HG03280 (cell line): ENCODE measurements at regions not wholly inside any gene's neighbourhood (a gene's known extent, or its start where the extent isn't known, plus 50 kb on each side); places are given as distances from the start of the nearest gene placed in this dataset.
"Not testable (repeated sequence)": the region's sequence is repeated elsewhere in the genome, so short reads cannot be mapped to it uniquely, and the experiment has no call there.

Experiments
- ATAC-seq: cut with Tn5 transposase; IDR thresholded peaks from one replicate; pipeline ENCODE4 v1.9.1; 2021; ENCODE audit warnings: mild to moderate bottlenecking, moderate library complexity; ENCODE audit not compliant: unreplicated experiment

DNA sequence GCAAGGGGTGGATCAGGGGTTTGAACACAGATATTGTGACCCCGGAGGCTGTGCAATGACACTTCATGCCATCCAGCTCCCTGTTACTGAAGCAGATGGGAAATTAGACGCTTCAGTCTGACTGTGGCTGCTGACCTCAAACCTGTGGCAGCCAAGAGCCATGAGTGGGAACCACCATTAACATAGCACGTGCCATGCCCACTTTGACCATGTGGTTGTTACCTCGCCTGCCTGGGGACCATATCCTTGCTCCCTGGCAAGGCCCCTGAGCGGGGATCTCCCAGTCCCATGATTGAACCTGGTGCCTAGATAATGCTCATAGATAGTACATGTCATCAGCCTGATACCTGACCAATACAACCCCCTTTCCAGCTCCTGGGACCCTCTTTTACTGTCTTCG, 68.9 kb downstream of the CYP26B1 start:
- ATAC-seq, result no peak

DNA sequence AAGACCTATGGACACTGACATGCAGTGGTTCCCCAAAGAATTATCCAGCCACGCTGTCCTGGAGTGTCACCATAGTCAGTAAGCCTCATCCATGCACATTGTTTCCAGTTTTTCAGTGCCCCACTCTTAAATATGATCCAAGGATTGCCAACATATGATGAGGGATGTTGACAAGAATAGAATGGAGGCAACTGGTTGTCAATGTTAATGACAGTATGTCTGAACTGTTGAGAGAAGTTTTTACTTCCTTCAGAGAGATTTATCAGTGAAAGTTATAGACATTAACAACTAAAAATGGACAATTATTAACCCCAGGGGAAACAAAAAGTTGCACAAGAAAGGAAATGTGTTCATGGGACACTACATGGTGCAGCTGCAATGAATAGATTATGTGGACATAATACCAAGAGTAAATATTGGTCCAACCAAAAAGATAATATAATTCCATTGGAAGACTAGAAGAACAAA, 69.9 kb downstream of the CYP26B1 start:
- no peak for ATAC-seq

DNA sequence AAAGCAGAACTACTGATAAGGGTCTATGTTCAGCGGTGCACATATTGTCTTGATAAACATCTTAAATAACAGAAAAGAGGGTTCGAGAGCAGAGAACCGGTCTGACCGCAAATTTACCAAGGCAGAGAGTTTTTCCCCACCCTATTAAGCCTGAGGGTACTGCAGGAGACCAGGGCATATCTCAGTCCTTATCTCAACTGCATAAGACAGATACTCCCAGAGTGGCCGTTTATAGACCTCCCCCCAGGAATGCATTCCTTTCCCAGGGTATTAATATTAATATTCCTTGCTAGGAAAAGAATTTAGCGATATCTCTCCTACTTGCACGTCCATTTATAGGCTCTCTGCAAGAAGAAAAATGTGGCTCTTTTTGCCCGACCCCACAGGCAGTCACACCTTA, 74.3 kb downstream of the CYP26B1 start:
- not testable (repeated sequence) for ATAC-seq

DNA sequence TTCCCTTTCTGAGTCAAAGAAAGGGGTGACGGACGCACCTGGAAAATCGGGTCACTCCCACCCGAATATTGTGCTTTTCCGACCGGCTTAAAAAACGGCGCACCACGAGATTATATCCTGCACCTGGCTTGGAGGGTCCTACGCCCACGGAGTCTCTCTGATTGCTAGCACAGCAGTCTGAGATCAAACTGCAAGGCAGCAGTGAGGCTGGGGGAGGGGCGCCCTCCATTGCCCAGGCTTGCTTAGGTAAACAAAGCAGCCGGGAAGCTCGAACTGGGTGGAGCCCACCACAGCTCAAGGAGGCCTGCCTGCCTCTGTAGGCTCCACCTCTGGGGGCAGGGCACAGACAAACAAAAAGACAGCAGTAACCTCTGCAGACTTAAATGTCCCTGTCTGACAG, 83.5 kb downstream of the CYP26B1 start:
- ATAC-seq, result not testable (repeated sequence)

DNA sequence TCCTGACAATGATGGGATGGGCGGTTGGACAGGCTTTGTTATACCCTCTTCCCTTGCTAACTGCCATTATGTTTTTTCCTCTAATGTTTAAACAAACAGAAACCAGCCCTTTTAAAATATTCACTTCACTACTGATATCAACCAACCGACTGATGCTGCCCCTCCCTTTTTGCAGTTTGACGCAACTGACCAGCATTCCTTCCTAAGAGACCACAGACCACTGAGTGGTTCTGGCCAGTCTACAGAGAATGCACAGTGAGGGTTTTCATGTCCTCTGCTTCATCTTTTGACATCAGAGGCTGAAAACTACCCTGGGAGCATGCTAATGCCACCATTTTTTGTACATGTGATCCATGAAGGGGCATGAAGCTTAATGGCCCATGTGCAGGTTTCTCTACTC, 85.3 kb downstream of the CYP26B1 start:
- no peak for ATAC-seq

DNA sequence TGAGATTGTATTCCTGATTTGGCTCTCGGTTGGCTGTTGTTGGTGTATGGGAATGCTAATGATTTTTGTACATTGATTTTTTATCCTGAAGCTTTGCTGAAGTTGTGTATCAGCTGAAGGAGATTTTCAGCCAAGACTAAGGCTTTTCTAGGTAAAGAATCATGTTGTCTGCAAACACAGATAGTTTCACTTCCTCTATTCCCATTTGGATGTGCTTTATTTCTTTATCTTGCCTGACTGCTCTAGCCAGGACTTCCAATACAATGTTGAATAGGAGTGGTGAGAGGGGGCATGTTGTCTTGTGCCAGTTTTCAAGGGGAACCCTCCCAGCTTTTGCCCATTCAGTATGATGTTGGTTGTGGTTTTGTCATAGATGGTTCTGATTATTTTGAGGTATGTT, 90.4 kb downstream of the CYP26B1 start:
- no peak for ATAC-seq

DNA sequence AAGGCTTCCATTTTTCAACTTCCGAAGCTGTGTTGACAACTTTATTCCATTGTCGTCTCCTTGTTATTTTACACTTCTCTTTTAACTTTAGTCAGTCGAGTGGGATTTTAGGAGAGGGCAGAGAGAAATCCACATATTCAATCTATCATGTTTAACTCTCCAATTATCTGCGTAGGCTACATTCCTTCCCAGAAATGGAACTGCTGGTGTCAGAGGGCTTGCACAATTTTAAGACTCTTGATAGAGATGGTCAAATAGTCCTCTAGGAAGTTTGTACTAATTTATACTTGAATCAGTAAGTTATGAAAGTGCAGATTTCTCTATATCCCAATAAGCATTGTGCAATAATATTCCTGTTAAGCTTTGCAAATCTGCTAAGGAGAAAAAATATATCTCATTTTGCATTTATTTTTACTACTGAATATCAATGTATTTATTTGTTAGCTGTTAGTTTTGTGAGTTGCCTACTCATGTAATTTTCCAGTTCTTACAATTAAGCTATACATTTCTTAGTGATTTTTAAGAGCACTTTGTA, 95.6 kb downstream of the CYP26B1 start:
- no peak for ATAC-seq

DNA sequence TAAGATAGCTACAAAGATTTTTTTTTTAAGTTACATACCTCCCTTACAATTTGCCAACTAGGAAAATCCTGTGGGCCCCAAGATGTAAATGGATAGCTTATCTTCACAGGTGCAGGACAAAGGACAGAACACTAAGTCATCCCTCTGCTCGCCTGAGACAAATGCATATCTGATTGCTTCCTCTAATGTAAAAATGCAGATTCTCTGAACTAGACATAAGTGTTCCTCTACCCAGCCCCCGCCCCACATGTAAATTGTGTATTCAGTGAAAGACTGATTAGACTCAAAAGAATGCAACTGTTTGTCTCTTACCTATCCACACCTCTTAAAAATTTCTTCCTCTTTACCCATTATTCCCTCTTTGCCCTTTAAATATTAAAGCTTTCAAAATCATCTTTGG, 96.5 kb downstream of the CYP26B1 start:
- ATAC-seq, result no peak

DNA sequence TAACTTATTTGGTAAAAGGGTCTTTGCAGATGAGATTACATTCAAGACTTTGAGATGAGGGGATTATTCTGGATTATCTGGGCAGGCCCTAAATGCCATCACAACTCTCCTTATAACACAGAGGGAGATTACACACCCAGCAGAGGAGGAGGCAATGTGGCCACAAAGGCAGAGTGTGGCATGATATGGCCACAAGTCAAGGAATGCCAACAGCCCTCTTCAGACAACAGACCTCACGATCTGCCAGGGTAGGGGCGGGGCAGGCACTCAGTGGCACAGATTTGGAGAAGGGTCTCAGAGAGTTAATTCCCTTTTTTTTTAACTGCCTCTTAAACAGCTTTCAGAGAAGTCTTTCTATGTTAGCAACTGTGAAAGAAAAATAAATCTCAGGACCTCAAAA, 96.9 kb downstream of the CYP26B1 start:
- no peak for ATAC-seq

DNA sequence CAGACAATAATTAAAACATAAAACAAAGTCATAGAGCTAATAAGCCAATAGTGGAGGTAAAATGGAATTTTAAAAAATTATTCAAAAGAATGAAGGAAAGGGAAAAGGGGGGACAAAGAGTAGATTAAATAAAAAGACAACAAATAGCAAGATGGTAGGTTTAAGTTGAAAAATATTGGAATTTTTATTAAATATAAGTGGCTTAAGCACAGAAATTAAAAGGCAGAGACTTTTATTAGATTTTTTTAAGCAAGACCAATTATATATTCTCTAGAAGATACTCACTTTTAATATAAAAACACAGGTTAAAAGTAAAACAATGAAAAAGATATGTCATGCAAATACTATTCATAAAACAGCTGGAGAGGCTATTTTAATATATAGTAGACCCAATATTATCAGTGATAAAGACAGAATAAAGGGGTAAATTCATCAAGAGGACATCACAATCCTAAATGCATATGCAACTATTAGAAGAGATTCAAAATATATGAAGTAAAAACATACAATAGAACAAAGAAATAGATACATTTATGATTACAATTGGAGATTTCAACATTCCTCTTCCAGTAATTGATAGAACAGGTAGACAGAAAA, 98.7 kb downstream of the CYP26B1 start:
- no peak for ATAC-seq

DNA sequence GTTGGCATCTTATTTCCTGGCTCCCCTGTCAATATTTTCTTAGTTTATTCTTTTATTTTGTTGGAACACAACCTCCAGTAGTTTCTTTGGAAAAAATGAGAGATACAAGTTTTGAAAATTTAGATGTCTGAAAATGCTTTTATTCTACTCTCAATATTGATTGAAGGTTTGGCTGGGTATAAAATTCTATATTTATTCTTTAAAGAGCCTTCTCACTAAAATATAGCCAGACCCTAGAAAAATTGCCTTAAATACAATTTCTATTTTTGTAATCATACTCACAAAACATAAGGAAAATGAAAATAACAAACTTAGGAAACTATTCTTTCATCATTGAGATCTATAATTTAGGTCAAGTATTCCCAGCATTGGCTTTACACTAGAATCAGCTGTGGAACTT, 103.7 kb downstream of the CYP26B1 start:
- no peak for ATAC-seq

DNA sequence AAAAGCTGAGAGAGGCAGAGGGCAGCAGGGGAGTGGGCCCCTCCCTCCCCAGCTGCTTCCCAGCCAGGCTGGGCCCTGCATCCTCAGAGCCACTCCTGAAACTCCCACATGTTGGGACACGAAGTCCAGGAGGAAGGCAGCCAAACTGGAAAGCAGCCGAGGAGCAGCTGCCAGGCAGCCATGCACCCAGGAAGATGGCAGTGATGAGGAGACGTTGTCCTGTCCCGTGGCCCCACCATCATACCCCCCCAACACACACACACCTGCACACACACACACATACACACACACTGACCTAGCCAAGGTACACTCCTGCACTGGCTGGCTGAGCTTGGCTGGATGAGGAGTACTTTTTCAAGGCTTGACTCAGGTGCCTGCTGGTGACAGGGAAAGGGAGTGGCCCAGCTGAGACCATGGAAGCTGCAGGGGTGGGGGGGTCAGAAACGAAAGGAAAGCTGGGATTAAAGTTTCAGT, 106.0 kb downstream of the CYP26B1 start:
- no peak for ATAC-seq

DNA sequence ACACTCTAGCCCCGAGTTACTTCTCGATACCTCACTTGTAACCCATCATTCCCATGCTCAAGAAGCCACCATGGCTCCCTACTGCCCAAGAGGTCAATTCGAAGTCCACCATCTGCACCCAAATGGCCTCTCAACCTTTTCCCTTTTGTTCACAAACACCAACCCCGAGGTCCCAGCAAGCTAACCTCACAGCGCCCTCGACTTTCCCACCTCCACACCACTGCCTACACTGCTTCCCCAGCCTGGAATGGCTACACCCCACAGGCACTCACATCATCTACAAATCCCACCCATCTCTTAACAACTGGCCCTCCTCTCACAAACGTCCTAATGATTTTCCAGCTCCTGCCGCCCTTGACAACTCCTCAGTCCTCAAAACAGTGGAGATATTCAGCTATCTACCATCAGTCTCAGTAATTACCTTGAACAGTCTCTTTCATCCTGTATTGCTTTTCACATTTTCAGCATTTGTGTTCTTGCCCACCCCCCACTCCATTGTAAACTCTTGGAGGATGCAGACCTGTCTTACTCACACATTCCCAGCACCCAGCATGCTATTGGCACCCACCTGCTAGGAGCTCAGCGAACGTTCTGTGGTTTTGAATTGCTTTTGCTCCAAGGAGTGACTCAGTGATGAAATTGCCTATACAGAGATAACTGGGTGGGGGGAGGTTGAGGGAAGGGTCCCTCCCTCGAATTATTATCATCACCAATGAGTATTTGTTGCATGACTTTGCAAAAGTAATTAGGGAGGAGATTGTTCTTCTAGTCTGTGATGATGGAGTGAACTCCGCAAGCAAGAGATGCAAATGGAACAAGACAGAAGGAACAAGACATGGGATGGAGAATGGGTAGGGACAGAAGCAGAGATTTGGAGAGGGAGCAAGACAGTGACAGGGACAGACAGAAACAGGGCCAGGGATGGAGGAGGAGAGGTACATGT, 106.8 kb downstream of the CYP26B1 start:
- no peak for ATAC-seq

DNA sequence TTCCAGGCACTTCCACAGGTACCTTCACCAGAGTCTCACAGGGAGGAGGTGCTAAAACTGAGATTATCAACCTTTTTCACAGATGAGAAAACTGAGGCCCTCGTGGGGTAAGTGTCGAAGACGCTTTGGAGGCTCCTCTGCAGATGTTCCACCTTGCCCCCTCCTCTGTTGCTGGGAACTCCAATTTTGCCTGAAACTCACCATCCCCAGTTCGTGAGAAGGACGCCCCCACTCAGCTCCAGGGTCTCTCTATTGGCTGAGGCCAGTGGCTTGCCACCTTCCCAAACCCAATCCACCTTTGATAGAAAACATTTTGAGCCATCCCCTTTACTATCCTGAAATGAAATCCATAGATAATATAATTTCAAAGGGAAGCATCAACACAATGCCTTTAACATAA, 109.1 kb downstream of the CYP26B1 start:
- no peak for ATAC-seq

DNA sequence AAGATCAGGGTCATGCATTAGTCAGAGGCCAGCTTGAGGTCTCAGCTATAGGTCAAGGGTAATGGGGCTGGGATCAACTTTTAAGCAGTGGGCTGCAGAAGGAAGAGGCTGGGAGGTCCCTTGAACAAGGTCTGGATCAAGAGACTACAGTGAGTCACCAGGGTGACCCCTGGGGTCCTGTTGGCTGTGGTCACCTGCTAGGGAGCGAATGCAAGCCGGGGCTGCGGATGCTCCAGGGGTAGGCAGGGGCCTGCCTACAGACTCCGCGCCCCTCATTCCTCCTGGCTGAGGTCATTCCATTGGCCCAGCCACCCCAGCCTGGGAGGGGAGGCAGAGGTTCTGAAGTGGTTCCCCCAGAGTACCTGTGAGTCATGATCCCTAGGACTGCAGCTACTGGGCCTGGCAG, 110.4 kb downstream of the CYP26B1 start:
- ATAC-seq, result no peak

DNA sequence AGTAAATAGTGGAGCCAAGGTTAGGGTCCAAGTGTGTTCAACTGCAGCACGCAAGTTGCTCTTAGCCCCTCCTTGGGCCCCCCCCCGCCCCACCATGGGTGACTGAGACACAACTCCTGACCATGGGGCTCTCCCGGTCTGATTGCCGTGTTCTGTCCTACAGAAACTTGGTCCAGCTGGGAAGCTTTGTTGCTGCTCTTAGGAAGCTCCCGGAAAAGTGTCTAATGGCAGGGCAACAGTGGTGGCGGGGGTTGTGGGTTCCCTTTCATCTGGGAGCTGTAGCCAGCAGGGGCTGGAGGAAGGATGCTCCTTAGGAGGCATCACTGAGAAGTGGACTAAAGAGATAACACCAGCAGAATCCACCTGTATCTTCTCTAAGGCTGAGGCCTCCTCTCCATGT, 111.1 kb downstream of the CYP26B1 start:
- ATAC-seq, result no peak

DNA sequence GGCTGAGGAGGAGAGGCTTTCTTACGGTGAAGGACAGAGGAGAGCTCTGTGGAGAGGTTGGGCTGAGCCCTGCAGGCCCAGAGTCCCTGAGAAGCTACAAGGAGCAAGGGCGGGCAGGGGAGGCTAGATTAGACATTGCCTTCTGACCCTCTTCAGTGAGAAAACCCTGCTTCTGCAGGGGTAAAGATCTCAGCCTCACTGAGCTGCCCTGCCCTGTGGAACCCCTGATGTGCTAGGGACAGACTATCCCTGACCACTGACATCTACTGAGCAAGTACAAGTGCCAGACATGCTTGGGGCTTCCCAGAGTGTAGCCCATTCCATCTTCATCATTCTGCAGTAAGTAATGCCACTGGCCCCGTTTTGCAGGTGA, 111.5 kb downstream of the CYP26B1 start:
- no peak for ATAC-seq

DNA sequence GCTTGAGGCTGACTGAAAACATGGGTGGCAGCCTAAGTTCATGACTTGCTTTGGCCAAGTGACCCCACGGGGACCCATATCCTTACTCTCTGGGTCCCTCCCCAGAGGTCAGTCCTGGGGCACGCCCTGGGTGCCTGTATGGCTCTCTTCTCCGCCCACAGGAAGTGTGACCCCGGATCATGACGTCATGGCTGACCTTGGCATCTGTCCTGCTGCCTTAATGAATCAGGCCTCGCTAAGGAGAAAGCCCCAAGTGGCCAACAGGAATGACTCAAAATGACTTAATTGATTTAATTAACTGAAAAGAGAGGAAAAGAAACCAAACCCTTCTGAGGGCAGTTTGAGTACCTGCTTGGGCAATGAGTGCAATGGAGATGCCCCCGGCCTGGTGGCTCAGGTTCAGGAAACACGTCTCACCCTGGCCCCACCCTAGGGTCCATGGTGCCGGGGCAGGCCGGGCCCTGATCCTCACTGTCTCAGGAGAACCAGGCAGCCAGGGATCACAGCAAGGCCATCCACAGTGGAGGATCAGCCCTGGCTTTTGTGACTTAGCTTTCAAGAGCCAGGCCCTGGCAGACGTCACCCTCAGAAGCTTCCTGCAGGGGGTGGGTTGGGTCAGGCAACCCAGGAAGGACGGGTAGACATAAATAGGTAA, 112.0 kb downstream of the CYP26B1 start:
- no peak for ATAC-seq

DNA sequence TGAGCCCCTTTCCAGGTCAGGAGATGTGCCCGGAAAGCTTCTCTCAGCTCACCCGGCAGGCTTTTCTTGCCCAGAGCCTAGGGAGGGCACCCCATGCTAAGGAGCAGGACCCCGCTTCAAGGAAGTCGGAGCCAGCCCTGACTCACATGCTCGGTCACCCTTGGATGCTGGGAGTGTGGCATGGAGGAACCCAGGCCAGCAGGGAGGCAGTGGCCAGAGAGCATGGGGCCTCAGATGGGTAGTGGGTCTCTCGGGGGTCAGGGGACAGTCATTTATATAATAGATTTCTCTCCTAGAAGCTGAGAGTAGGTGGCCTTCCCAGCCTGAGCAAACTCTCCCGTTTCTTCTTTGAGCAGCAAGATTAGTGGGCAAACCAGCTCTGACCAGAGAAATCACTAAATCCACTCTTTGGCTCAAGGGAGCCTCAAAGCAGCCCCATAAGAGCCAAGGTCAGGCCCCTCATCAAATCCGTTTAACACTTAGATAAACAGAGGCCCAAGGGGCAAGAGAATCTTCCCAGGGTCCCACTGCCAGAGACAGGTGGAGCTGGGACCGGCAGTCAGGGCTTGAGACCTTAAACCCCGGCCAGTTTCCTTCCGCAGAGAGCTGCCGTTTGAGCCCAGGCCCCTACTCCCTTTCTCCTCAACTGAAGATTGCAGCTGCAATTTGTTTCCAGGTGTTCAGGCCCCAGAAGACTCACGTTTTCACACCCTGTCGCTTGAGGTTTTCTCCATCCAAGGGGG, 113.1 kb downstream of the CYP26B1 start:
- ATAC-seq, result no peak

DNA sequence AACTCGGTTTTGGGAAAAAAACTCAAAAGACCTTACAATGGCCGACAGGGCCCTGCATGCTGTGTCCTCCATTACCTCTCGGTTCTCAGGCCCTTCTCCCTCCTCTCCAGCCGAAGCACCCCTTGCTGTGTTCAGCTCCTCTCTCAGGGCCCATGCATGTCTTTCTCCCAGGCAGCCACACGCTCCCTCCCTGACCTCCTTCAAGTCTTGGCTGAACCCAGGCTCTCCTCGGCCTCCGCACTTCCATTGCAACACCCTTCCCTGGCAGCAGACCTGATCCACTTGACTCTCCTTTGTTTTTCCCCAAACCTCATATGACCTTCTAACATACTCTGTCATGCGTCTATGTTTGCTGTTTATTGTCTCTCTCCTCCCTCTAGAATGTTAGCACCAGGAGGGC, 114.0 kb downstream of the CYP26B1 start:
- no peak for ATAC-seq
